HG02678 (cell line): ENCODE measurements at regions not wholly inside any gene's neighbourhood (a gene's known extent, or its start where the extent isn't known, plus 50 kb on each side); places are given as distances from the start of the nearest gene placed in this dataset.
"Not testable (repeated sequence)": the region's sequence is repeated elsewhere in the genome, so short reads cannot be mapped to it uniquely, and the experiment has no call there.

ENCODE experiments used
- ATAC-seq: cut with Tn5 transposase; IDR thresholded peaks from one replicate; pipeline ENCODE4 v1.9.1; 2021; ENCODE audit warnings: mild to moderate bottlenecking, moderate library complexity; ENCODE audit not compliant: unreplicated experiment

DNA sequence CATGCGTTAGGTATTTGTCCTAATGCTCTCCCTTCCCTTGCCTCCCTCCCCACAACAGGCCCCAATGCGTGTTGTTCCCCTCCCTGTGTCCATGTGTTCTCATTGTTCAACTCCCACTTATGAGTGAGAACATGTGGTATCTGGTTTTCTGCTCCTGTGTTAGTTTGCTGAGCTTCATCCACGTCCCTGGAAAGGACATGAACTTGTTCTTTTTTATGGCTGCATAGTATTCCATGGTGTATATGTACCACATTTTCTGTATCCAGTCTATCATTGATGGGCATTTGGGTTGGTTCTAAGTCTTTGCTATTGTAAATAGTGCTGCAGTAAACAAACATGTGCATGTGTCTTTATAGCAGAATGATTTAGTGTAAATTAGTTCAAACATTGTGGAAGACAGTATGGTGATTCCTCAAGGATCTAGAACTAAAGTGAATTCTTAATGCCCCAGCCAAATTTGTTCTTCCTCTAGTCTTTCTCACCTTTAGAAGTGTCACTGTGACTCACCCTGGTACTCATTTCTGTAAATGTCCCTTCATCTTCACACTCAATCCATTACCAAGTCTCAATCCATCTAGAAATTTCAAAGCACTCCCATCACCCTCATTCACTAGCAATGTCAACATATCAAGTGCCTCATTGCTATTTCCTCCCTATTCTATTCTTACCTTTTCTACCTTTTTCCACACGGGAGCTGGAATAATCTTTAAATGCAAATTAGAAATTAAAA is 123.9 kb downstream of the MREG start:
- ATAC-seq, result not testable (repeated sequence)

GRCh38 chr2:215888680-215889079 is 124.7 kb downstream of the MREG start:
- peak; percentile 31 for ATAC-seq

DNA sequence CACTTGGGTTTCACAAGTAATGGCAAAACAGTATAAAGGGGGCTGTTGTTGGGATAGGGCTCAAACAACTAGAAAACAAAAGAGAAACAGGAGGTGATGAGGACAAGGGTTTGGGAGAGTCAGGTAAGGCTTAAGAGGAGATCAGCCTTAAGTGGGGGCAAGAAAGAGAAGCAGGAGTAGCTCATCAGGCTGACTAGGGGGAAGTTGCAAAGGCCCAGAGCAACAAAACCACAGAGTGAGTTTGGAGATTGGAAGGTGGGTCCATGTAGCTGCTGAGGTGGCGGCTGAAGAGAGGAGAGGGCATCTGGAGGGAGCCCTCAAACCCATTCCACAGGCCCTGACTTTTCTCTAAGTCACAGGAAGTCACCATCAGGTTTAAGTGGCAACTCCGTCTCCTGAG is 126.0 kb downstream of the MREG start:
- ATAC-seq, result no peak

DNA sequence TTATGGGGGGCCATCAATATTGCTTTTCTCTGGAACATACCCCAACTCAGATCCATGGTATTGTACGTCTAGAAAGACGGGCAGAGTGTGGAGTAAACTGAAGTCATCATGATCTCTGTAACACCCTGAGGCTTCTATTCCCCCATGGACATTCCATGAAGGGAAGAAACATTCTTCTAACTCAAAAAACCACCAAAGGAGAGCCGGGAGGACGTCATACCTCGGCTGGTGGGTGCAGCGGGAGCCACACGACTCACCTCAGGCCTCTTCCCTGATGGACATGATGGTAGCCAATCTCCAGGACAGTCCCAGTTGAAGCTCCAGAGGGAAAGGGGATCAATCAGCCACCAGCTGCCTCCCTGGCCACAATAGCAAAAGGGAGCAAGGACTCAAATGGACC is 127.3 kb downstream of the MREG start:
- no peak for ATAC-seq

GRCh38 chr2:215885536-215885935 is 127.8 kb downstream of the MREG start:
- no peak for ATAC-seq

- no peak for ATAC-seq
Observed at GRCh38 chr2:215884451-215885087, 128.8 kb downstream of the MREG start.

- peak; percentile 57 for ATAC-seq
Observed at GRCh38 chr2:215883799-215884198, 129.6 kb downstream of the MREG start.

DNA sequence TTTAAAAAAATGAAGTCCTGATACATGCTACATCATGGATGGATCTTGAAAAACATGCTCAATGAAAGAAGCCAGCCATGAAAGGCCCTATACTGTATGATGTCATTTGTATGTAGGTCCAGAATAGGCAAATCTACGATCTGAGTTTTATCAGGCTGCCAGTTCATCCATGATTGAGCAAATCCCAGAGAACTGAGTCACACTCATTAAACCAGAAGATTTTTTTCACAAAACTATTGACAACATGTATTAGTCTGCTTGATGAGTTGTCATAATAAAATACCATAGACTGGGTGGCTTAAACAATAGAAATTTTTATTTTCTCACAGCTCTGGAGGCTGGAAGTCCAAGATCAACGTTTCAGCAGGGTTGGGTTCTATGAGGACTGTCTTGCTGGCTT is 130.7 kb downstream of the MREG start:
- ATAC-seq, result no peak

- ATAC-seq, result no peak
Observed at GRCh38 chr2:215881582-215881981, 131.8 kb downstream of the MREG start.

GRCh38 chr2:215880970-215881369 is 132.4 kb downstream of the MREG start:
- ATAC-seq, result peak; percentile 81

GRCh38 chr2:215879977-215880940 is 133.1 kb downstream of the MREG start:
- ATAC-seq, result no peak

DNA sequence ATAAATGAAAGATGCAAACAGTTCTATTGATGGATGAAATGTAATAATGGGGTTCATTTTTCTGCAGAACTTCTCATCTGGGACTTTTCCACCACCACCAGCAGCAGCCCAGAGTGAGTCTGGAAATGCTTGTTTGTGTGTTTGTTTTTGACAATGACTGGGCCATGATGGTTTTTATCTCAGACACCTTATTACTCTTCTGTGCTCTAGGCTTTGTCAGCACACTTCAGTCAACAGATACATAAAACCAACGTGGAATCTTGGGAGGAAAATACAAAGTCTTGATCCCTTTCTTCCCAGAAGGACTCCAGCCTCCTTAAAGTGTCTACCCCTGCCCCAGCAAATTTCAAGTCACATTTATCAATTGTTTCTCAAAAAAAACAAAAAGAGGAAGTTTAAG is 134.0 kb downstream of the MREG start:
- ATAC-seq, result no peak

GRCh38 chr2:215878476-215879063 is 134.8 kb downstream of the MREG start:
- ATAC-seq, result no peak

- no peak for ATAC-seq
Observed at GRCh38 chr2:215876937-215877238, 136.5 kb downstream of the MREG start.

GRCh38 chr2:215876139-215876936 is 137.0 kb downstream of the MREG start:
- no peak for ATAC-seq

DNA sequence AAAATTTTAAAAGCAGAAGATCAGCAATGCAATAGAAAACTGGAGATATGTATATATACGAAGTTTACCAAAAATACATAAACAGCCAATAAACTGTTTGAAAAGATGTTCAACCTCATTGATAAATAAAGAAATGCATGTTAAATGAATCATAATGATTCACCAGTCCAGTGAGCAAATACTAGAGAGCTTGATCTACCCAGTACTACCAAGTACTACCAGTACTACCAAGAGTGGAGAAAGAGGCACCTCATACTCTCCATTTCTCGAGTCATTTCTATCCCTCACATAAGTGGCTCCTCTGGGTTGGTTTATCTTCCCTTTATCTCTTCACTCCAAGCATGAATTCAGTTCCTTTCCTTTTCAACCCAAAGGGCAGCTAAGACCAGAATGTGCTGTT is 138.9 kb downstream of the MREG start:
- ATAC-seq, result no peak

- peak; percentile 51 for ATAC-seq
Observed at GRCh38 chr2:215870986-215871385, 142.4 kb downstream of the MREG start.

DNA sequence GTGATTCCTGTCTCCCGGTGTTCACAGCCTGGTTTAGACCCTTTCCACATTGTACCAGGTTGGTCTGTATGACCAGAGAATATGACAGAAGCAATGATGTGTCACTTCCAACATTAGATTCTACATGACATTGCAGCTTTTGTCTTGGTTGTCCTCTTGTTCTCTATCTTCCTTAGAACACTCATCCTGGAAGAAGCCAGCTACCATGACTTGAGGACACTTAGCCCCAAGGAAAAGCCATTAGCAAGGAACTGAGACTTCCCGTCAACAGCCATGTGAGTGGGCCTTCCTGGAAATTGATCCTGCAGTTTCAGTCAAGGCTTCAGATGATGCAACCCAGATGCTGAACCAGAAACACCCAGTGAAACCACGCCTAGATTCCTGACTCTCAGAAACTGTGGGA is 143.3 kb downstream of the MREG start:
- no peak for ATAC-seq

GRCh38 chr2:215868846-215869543 is 144.4 kb downstream of the MREG start:
- no peak for ATAC-seq

GRCh38 chr2:215866606-215867005 is 146.7 kb downstream of the MREG start:
- no peak for ATAC-seq
